Right lobe of liver (tissue), 6 donors: ENCODE measurements at regions not wholly inside any gene's neighbourhood (a gene's known extent, or its start where the extent isn't known, plus 50 kb on each side); places are given as distances from the start of the nearest gene placed in this dataset.
"Not testable (repeated sequence)": the region's sequence is repeated elsewhere in the genome, so short reads cannot be mapped to it uniquely, and the experiment has no call there.

ENCODE experiments used
- ATAC-seq, 4 donors: fragments of 200-7000 bp; cut with Tn5 transposase; one replicate each; pipeline ENCODE4 v1.9.1; 2020; ENCODE audit warnings: mild to moderate bottlenecking in 4 of 4, moderate library complexity in 4 of 4
- DNase-seq, 3 donors: peaks; one replicate each; pipeline ENCODE4 v3.0.0-alpha.2; 2020
- H3K27ac ChIP-seq, 3 donors: fragments of 200-600 bp; one replicate each; pipeline ENCODE4 v1.8.0; 2022
- H3K27me3 ChIP-seq, 2 donors: fragments of 200-600 bp; one replicate each; pipeline ENCODE4 v1.8.0; 2022
- H3K36me3 ChIP-seq, 4 donors: fragments of 200-600 bp; sonication (generic) in 1 of 4; one replicate each; pipeline versions ENCODE4 v1.5.1 to v1.8.0; 2017 to 2022; ENCODE audit warnings: control low read depth in 1 of 4
- H3K4me1 ChIP-seq, 4 donors: fragments of 200-600 bp; sonication (generic) in 1 of 4; one replicate each; pipeline versions ENCODE4 v1.5.1 to v1.8.0; 2017 to 2022; ENCODE audit warnings: control low read depth in 1 of 4
- H3K4me3 ChIP-seq, 3 donors: fragments of 200-600 bp; one replicate each; pipeline ENCODE4 v1.8.0; 2022
- H3K9me3 ChIP-seq, 4 donors: fragments of 200-600 bp; sonication (generic) in 1 of 4; one replicate each; pipeline versions ENCODE4 v1.5.1 to v1.8.0; 2017 to 2022; ENCODE audit warnings: control low read depth in 1 of 4
- POLR2A ChIP-seq: fragments of 450-650 bp; IDR thresholded peaks from one replicate; pipeline ENCODE4 v1.6.1; 2017; ENCODE audit warnings: antibody characterized with exemption, mild to moderate bottlenecking
- WGBS: methylation state at CpG from one replicate; pipeline ENCODE4 v1.1.6; 2018; ENCODE audit warnings: low coverage, low lambda C conversion rate; ENCODE audit not compliant: insufficient coverage; ENCODE audit errors: missing lambda C conversion rate; 5-methylcytosine and 5-hydroxymethylcytosine counted together
- intact Hi-C, 2 donors: fragments of 100-400 bp; cut with DNase I; formaldehyde crosslinking; loops; one replicate each; pipeline versions ENCODE4 v1.11.2 to v1.14.1; 2022
- TF ChIP-seq, protein P1 (sequence below), 4 donors: fragments of 200-600 bp in 3 of 4; fragments of 450-650 bp in 1 of 4; IDR thresholded peaks; one replicate each; pipeline versions ENCODE4 v1.5.1 to v1.8.0; 2016 to 2022; ENCODE audit warnings: antibody characterized with exemption in 4 of 4, mild to moderate bottlenecking in 2 of 4
- donor health status: DM: no; HTN: yes; CAD: no.
- donor health status: DM: no; HTN: no; CAD: no.
- donor health status: DM: no; HTN: no; CAD: no.
- donor health status: DM: no; HTN: yes; CAD: no.
- donor health status: DM: no; HTN: yes; CAD: no.

DNA sequence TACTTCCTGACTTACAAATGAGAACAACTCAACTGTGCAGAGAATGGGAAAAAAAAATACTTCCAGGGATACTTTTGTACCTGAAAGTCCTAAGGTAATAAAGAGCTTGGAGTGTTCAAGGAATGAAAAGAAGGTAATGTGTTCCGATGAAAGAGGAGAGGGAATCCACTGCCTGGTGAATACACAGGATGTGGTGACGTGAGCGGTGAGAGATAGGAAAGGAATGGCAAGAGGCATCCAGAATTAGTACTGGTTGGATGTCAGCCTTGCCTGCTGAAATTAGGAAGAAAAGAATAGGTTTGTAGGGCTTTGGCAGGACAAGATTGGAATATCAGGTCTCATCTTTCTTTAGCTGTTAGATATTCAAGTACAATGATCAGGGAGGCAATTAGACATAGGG, 347.7 kb downstream of the POM121L12 start:
- TF ChIP-seq POLR2A = no peak
- TF ChIP-seq, protein P1, sequence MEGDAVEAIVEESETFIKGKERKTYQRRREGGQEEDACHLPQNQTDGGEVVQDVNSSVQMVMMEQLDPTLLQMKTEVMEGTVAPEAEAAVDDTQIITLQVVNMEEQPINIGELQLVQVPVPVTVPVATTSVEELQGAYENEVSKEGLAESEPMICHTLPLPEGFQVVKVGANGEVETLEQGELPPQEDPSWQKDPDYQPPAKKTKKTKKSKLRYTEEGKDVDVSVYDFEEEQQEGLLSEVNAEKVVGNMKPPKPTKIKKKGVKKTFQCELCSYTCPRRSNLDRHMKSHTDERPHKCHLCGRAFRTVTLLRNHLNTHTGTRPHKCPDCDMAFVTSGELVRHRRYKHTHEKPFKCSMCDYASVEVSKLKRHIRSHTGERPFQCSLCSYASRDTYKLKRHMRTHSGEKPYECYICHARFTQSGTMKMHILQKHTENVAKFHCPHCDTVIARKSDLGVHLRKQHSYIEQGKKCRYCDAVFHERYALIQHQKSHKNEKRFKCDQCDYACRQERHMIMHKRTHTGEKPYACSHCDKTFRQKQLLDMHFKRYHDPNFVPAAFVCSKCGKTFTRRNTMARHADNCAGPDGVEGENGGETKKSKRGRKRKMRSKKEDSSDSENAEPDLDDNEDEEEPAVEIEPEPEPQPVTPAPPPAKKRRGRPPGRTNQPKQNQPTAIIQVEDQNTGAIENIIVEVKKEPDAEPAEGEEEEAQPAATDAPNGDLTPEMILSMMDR (IDR thresholded peaks at IDR 0.05) = no peak
- Histone ChIP-seq H3K4me3 (no peak overlapping the region), H3K9me3 (no peaks in the 10 kb centered on the region), H3K27me3 (no peaks in the 10 kb centered on the region), H3K4me1 (no peaks in the 10 kb centered on the region), H3K36me3 (no peaks in the 10 kb centered on the region), H3K27ac (no peak overlapping the region)
- ATAC-seq = no peak
- intact Hi-C loops = no loop called here
- 93% methylated on average over 3 of the region's 3 CpGs for WGBS
- no peak for DNase-seq

DNA sequence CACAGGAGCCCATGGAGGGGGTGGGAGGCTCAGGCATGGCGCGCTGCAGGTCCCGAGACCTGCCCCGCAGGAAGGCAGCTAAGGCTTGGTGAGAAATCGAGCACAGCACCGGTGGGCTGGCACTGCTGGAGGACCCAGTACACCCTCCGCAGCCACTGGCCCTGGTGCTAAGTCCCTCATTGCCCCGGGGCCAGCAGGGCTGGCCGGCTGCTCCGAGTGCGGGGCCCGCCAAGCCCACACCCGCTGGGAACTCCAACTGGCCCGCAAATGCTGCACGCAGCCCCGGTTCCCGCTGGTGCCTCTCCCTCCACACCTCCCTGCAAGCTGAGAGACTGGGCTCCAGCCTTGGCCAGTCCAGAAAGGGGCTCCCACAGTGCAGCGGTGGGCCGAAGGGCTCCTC, 349.8 kb downstream of the POM121L12 start:
- ATAC-seq, H3K27ac ChIP-seq, intact Hi-C loops, H3K9me3 ChIP-seq, H3K27me3 ChIP-seq, H3K36me3 ChIP-seq, H3K4me3 ChIP-seq, H3K4me1 ChIP-seq, DNase-seq: not testable (repeated sequence)
- no CpG with 5 or more reads among the region's 19 CpGs for WGBS

DNA sequence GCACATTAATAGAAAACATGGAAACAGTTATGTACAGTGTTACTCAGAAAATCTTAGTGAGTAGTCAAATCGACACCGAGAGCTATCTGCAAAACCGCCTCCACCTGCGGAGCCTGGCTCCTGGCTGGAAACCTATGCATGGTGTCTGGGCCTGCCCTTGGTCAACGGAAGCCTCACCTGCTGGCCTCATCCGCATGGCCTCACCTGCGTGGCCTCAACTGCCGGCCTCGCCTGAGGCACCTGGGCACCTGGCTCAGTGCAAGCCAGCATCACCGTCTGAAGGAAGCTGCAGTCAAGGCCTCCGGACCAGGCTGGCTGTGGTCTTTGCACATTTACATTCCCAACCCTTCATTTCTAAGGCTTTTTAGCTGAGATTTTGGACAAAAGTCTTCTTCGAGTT, 352.1 kb downstream of the POM121L12 start:
- Histone ChIP-seq H3K4me3 (no peak overlapping the region), H3K27ac (no peak overlapping the region), H3K27me3 (no peaks in the 10 kb centered on the region), H3K4me1 (no peaks in the 10 kb centered on the region), H3K36me3 (no peaks in the 10 kb centered on the region), H3K9me3 (no peaks in the 10 kb centered on the region)
- intact Hi-C loops = no loop called here
- DNase-seq (no peak), ATAC-seq (no peak)
- TF ChIP-seq POLR2A = no peak
- TF ChIP-seq, protein P1 (IDR thresholded peaks at IDR 0.05) = no peak
- WGBS = 50% methylated on average over 1 of the region's 12 CpGs

DNA sequence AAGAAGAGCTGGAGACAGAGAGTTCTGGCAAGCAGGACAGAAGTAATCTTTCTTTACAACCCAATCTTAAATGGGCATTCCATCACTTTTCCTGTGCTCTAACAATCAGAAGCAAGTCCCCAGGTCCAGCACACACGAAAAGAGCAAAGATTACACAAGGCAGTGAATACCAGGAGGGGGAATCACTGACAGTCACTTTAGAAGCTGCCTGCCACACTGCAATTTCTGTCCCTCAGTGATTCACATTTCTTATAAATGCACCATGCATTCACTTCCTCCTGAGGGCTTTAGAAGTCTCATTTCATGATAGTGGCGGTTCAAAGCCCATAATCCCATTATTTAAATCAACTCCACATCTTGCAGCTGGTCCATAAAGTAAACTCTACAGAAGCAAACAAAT, 362.5 kb downstream of the POM121L12 start:
- H3K4me3 ChIP-seq = no peak overlapping the region
- no peaks in the 10 kb centered on the region for H3K4me1 ChIP-seq
- DNase-seq (no peak), ATAC-seq (no peak)
- no peak for TF ChIP-seq POLR2A
- TF ChIP-seq, protein P1 (IDR thresholded peaks at IDR 0.05) = no peak
- no peak overlapping the region for H3K27ac ChIP-seq
- H3K9me3 ChIP-seq = no peaks in the 10 kb centered on the region
- WGBS = 57% methylated on average over 2 of the region's 2 CpGs
- H3K27me3 ChIP-seq = no peaks in the 10 kb centered on the region
- H3K36me3 ChIP-seq = no peaks in the 10 kb centered on the region
- intact Hi-C loops = no loop called here

DNA sequence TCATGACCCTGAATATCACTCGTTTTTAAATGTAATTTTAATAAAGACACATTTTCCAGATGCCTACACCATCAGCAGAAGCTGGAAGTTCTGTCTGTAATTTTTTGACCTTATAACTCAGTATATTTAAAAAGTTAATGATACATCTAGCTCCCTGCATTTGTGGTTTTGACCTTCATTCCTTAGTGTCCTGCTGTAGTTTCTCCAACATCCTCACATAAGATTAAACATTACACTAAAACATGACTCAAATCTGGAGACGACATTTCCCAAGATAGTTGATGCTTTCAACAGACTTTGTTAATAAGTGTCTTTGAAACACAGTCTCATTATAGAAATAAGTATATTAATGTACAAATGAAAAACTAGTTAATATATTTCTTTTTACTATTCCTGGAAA, 363.1 kb downstream of the POM121L12 start:
- no peak for ATAC-seq
- no peaks in the 10 kb centered on the region for H3K4me1 ChIP-seq
- no peaks in the 10 kb centered on the region for H3K36me3 ChIP-seq
- no peak overlapping the region for H3K4me3 ChIP-seq
- H3K9me3 ChIP-seq = no peaks in the 10 kb centered on the region
- intact Hi-C loops = no loop called here
- WGBS = 26% methylated on average over 2 of the region's 2 CpGs
- TF ChIP-seq, protein P1 (IDR thresholded peaks at IDR 0.05) = no peak
- no peaks in the 10 kb centered on the region for H3K27me3 ChIP-seq
- no peak for DNase-seq
- no peak overlapping the region for H3K27ac ChIP-seq
